ENCODE measurements at regions not wholly inside any gene's neighbourhood (a gene's known extent, or its start where the extent isn't known, plus 50 kb on each side); places are given as distances from the start of the nearest gene placed in this dataset.

- H3K36me3 ChIP-seq (replicated peaks; ENCODE audit: insufficient read depth, low read length), result no peaks in the 10 kb centered on the region
- H3K4me3 ChIP-seq (ENCODE audit: low read length), result no peak overlapping the region
- no peak overlapping the region for H3K27ac ChIP-seq (ENCODE audit: low read length)
- no peaks in the 10 kb centered on the region for H3F3A ChIP-seq (ENCODE audit: insufficient read depth, low read length)
- H2AFZ ChIP-seq (ENCODE audit: low read length), result no peak overlapping the region
- peaks cover 41% of the 10 kb centered on the region for H3K27me3 ChIP-seq (replicated peaks; ENCODE audit: insufficient read depth, low read length)
- H3K9ac ChIP-seq (ENCODE audit: low read length), result no peak overlapping the region
- H3K9me2 ChIP-seq (replicated peaks; ENCODE audit: insufficient read depth, low read length), result no peaks in the 10 kb centered on the region
- TF ChIP-seq EZH2 (optimal IDR thresholded peaks at IDR 0.05; ENCODE audit: low read depth, low read length), result no peak
- no peak for TF ChIP-seq CTCF (IDR thresholded peaks at IDR 0.05; ENCODE audit: low read length)
- TF ChIP-seq EZH2phosphoT487 (IDR thresholded peaks at IDR 0.05; ENCODE audit: low read length), result no peak
- DNase-seq, result no peak
- H4K20me1 ChIP-seq (ENCODE audit: insufficient read depth, low read length), result no peaks in the 10 kb centered on the region
- no peaks in the 10 kb centered on the region for H3K4me1 ChIP-seq (ENCODE audit: low read length)
- no peaks in the 10 kb centered on the region for H3K9me3 ChIP-seq (replicated peaks; ENCODE audit: insufficient read depth, low read length)
- no peaks in the 10 kb centered on the region for H3K79me2 ChIP-seq (ENCODE audit: low read length)
- no peak overlapping the region for H3K4me2 ChIP-seq (ENCODE audit: low read depth, low read length)
These were observed 177.0 kb downstream of the IRF8 start for GRCh38 chr16:86075839-86076440.

- H3K4me2 ChIP-seq (ENCODE audit: low read depth, low read length), result no peak overlapping the region
- H3K79me2 ChIP-seq (ENCODE audit: low read length), result no peaks in the 10 kb centered on the region
- H3K36me3 ChIP-seq (replicated peaks; ENCODE audit: insufficient read depth, low read length), result no peaks in the 10 kb centered on the region
- no peak for DNase-seq
- no peak overlapping the region for H2AFZ ChIP-seq (ENCODE audit: low read length)
- no peak overlapping the region for H3K27ac ChIP-seq (ENCODE audit: low read length)
- H3K9me3 ChIP-seq (replicated peaks; ENCODE audit: insufficient read depth, low read length), result no peaks in the 10 kb centered on the region
- H4K20me1 ChIP-seq (ENCODE audit: insufficient read depth, low read length), result no peaks in the 10 kb centered on the region
- H3K27me3 ChIP-seq (replicated peaks; ENCODE audit: insufficient read depth, low read length), result peaks cover 41% of the 10 kb centered on the region
- no peaks in the 10 kb centered on the region for H3K4me1 ChIP-seq (ENCODE audit: low read length)
- no peak overlapping the region for H3K9ac ChIP-seq (ENCODE audit: low read length)
- H3F3A ChIP-seq (ENCODE audit: insufficient read depth, low read length), result no peaks in the 10 kb centered on the region
- no peak overlapping the region for H3K4me3 ChIP-seq (ENCODE audit: low read length)
- no peaks in the 10 kb centered on the region for H3K9me2 ChIP-seq (replicated peaks; ENCODE audit: insufficient read depth, low read length)
- TF ChIP-seq CTCF (IDR thresholded peaks at IDR 0.05; ENCODE audit: low read length) (no peak), EZH2phosphoT487 (IDR thresholded peaks at IDR 0.05; ENCODE audit: low read length) (no peak), EZH2 (optimal IDR thresholded peaks at IDR 0.05; ENCODE audit: low read depth, low read length) (no peak)
These were observed 177.6 kb downstream of the IRF8 start for GRCh38 chr16:86076606-86077005.

- TF ChIP-seq EZH2phosphoT487 (IDR thresholded peaks at IDR 0.05; ENCODE audit: low read length) (no peak), CTCF (IDR thresholded peaks at IDR 0.05; ENCODE audit: low read length) (no peak), EZH2 (optimal IDR thresholded peaks at IDR 0.05; ENCODE audit: low read depth, low read length) (no peak)
- H3F3A ChIP-seq (ENCODE audit: insufficient read depth, low read length), result no peaks in the 10 kb centered on the region
- H2AFZ ChIP-seq (ENCODE audit: low read length), result no peak overlapping the region
- peaks cover 41% of the 10 kb centered on the region for H3K27me3 ChIP-seq (replicated peaks; ENCODE audit: insufficient read depth, low read length)
- H3K9me3 ChIP-seq (replicated peaks; ENCODE audit: insufficient read depth, low read length), result no peaks in the 10 kb centered on the region
- no peaks in the 10 kb centered on the region for H3K36me3 ChIP-seq (replicated peaks; ENCODE audit: insufficient read depth, low read length)
- no peak overlapping the region for H3K9ac ChIP-seq (ENCODE audit: low read length)
- H3K9me2 ChIP-seq (replicated peaks; ENCODE audit: insufficient read depth, low read length), result no peaks in the 10 kb centered on the region
- no peaks in the 10 kb centered on the region for H3K79me2 ChIP-seq (ENCODE audit: low read length)
- no peaks in the 10 kb centered on the region for H4K20me1 ChIP-seq (ENCODE audit: insufficient read depth, low read length)
- no peaks in the 10 kb centered on the region for H3K4me1 ChIP-seq (ENCODE audit: low read length)
- H3K4me2 ChIP-seq (ENCODE audit: low read depth, low read length), result no peak overlapping the region
- no peak overlapping the region for H3K4me3 ChIP-seq (ENCODE audit: low read length)
- DNase-seq, result no peak
- H3K27ac ChIP-seq (ENCODE audit: low read length), result no peak overlapping the region
These were observed 178.4 kb downstream of the IRF8 start for GRCh38 chr16:86077243-86077940.
